ENCODE measurements at regions not wholly inside any gene's neighbourhood (a gene's known extent, or its start where the extent isn't known, plus 50 kb on each side); places are given as distances from the start of the nearest gene placed in this dataset.

DNA sequence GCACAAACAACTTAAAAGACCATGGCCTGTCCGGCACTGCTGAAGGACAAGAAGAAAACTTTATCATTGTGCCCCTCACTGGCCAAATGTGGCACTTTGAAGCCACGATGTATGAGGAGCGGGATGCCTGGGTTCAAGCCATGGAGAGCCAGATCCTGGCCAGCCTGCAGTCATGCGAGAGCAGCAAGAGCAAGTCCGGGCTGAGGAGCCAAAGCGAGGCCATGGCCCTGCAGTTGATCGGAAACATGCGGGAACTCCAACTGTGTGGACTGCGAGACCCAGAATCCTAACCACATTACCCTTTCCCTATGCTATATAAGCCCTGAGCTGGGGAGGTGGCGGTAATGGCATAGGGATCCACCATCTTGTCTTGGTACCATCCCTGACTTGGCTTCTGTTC, 497.9 kb downstream of the ANXA1 start:
- DNase-seq (ENCODE audit: low read depth in 2 of 2): no peak

DNA sequence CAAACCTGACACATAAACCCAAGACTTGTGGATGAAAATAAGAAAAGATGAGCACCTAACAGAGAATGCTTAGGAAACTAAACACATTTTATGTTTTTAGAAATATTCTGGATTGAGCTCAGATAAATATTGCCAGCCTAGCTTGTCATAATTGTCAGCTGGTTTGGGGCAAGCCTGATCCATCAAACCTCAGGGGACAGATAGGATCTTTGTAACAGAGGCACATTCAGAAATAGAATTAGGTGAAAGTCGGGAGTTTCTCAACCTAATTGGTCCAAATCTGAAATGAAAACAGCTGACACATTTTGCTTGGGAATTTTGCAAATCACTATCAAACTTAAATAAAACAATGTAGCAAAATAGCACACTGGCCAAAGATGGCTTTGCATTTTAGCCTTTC, 503.7 kb downstream of the ANXA1 start:
- DNase-seq (ENCODE audit: low read depth in 2 of 2): no peak

DNA sequence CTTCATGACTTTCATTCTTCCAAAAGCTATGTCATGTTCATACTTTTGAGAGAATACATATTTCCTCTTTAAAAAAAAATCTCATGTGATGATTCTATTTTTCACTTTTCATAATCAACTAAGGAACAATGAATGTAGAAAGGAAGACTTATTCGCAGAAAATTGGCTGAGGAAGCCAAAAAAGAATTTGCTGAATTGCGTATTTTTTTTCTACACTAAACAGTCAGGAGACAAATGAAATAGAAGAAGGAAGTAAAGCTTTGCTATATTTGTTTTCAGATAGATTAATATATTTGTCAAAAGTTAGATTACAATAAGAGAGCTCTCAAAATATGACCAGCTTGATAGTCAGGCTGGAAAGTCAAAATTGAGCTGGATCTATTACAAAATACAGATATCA, 504.2 kb downstream of the ANXA1 start:
- DNase-seq (ENCODE audit: low read depth in 2 of 2): no peak

DNA sequence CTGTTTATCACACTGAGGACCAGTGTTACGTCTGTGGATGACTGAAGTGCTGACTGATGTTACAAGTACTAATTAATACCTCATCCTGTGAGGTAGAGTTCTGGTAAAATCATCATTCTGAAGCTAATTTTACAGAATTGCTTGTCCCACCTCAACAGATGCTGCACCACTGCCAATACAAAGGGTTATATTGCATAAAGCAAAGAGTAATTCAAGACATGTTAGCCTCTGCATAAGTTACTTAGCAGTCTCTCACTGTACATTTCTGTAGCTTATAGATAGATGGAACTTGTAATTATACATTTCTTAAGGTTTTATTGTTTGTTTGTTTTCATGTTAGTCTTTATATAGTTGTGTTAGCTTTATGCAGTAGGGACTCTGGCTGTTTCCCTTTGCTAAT, 513.6 kb downstream of the ANXA1 start:
- DNase-seq (ENCODE audit: low read depth in 2 of 2): no peak

DNA sequence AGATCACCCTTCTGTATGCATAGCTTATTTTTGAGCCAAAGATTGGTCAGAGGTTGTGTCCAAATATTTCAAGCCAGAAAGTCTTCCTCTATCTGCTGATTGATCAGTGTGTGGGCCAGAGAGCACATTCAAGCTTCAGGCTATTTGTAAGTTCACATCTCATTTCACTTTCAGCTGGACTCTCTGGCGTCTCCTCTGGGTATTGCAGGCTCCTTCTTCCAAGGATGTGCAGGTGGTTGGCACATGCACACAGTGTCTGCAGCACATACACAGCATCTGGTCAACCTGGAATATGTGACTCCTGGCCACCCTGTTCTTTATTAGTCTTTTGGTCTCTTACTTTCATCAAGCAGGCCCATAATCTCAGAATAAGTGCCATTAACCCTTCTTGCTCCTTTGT, 516.1 kb downstream of the ANXA1 start:
- no peak for DNase-seq (ENCODE audit: low read depth in 2 of 2)

DNA sequence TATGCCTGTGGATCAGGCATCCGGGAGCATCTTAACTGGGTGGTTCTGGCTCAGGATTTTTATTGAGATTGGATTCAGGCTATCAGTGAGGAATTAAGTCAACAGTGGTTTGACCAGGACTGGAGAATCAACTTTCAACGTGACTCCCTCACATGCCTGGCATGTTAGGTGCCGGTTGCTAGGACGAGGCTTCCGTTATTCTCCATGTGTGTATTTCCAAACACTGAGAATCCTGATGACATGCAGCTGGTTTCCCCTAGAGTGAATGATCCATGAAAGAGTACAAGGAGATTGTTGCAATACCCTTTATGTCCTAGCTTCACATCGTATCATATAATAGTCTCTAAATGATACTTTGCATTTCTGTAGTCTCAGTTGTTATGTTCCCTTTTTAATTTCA, 529.2 kb downstream of the ANXA1 start:
- DNase-seq (ENCODE audit: low read depth in 2 of 2): no peak

DNA sequence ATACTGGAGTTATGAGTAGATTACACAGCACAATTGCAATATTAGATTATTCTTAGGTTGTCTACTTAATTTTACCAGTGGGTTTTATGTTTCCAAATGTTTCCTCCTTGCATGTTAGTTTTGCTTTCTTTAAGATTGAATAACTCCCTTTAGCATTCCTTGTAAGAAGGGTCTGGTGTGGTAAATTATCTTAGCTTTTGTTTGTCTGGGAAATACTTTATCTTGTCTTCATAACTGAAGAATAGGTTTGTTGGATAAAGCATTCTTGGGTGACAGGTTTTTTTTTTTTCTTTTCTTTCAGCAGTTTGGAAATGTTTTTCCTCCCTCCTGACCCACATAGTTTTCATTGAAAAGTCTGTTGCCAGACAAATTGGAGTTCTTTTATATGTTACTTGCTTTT, 531.1 kb downstream of the ANXA1 start:
- no peak for DNase-seq (ENCODE audit: low read depth in 2 of 2)

DNA sequence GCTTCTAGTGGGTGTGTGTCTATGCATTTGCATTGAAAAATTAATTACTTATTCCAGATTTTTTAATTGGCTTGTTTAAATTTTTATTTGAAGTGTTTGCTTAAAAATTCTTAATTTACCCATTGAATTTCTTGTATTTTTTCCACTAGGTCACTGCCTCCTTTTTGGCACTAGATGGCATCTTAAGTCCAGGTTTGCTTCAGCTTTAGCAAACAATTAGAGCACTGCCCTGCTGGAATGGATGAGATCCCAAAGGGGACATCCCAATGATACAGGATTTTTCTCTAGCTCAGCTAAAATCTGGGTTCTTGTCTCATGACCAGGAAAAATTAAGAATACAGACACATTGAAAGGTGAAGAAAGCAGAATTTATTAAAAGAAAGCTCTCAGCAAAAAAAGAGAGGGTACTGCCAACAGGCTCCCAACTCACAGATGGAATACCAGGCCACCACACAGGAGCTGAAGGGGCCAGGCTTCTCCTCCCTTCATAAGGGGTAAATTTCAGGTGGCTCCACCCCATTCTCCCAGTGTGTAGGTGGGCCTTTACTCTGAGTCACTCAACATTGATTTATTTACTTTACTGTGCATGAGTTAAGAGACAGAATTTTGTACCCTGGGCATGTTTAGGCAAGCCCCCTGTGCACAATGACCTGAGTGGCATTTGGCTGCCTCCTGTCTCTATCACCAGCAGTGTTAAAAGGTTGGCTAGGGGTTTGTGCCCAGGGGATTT, 532.4 kb downstream of the ANXA1 start:
- DNase-seq (ENCODE audit: low read depth in 2 of 2): no peak

DNA sequence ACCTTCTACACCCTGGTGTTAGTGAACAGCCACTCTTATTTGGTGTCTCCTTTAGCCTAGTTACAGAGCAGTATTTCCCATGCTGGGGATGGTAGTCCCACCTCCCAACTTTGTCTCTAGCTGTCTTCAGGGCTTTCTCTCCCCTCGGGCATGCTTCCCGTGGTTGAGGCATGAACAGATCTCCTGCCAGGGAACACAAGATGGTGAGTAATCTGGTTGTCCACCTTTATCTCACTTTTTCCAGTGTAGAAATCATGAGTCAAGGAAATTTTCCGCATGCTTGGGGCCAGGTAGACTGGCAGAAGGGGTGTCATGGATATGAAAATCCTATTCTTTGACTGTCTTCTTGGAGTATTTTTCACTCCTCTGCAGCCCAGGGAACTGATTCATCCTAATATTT, 532.9 kb downstream of the ANXA1 start:
- DNase-seq (ENCODE audit: low read depth in 2 of 2): no peak

DNA sequence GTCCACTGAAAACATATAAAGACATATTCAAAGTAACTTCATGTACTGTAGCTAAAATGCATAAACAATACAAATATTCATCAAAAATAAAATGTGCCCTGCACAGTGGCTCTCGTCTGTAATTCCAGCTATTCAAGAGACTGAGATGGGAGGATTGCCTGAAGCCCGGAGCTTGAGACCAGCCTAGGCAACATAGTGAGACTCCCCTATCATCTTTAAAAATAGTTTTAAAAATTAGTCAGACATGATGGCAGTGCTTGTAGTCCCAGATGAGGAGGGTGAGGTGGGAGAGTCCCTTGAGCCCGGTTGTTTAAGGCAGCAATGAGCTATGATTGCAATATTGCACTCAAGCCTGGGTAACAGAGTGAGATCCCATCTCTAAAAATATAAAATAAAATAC, 534.1 kb downstream of the ANXA1 start:
- no peak for DNase-seq (ENCODE audit: low read depth in 2 of 2)

DNA sequence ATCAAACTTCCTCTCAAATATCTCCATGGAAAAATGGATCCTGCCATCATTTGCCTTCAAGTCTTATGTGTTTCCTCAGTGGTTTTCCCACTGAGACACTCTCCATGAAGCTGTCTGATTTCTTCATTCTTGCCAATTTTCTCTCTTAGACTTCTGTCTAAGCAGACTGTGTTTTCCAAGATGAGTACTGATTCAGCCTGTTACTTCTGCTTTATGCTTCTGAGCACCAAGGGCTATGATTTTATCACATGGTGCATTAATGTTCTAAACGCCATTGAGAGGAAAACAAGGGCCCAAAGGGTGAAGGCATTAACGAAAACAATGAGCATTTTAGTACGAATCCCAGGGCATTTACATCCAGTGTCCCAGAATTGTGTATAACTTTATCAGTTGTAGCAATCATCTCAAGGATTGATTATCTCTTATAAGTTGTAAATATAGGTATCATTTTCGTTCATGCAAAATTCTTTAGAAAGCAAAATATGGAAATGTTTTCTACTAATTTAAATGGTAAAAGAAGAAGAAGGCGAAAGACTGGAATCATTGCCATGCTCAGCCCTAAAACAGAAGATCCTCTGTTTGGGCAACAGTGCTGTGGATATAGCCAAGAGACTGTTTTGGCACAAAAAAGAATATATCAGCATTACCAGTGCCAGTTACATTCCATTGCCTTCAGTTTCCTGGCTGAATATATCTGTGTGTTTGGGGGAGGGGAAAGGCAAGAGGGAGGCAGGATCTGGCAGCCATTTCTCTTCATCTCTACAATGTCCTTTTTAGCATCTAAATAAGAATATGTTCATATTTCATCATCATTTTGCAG, 537.6 kb downstream of the ANXA1 start:
- DNase-seq (ENCODE audit: low read depth in 2 of 2): no peak

DNA sequence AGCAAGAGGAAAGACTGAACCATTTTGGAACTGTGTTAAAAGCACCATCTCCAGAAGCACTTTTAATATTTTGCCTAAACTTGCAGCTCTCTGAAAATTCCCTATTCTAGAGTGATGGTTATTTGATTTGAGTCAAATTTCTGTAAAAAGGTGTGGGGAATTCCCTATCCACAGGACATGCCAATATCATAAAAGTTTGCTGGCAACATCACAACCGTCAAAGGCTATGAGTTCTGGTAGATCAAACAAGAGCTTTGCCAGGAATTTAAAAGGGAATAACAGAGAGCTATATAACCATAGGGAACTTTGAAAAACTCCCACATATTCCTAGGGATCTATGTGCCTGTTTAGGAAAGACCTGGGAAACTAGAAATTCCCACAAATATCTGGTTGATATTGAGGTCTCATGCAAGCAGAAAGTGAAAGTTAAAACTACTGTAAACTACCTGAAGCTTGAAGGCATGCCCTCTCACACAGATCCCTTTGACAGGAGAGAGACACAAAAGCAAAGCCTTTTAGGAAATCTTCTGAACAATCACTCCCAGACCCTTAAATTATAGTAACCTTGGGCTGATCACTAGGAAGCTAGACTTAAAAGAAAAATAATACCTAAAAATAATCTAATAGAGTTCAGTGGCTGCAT, 549.9 kb downstream of the ANXA1 start:
- DNase-seq (ENCODE audit: low read depth in 2 of 2): no peak

DNA sequence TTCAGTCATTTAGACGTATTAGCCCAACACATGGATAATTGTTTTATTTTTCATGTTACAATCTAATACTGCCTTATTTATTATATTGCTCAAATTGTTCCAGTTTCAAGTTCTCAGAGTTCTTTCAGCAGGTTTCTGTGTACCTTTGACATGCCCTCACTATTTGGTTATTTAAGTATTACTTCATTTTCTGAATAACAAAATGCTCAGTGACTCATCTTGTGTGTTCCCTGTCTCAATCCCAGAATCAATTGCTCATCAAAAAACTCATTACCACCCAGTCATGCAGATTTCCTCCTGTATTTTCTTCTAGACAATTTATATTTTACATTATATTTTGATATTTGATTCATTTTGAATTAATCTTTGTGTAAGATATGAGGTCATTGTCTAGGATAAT, 562.6 kb downstream of the ANXA1 start:
- no peak for DNase-seq (ENCODE audit: low read depth in 2 of 2)

DNA sequence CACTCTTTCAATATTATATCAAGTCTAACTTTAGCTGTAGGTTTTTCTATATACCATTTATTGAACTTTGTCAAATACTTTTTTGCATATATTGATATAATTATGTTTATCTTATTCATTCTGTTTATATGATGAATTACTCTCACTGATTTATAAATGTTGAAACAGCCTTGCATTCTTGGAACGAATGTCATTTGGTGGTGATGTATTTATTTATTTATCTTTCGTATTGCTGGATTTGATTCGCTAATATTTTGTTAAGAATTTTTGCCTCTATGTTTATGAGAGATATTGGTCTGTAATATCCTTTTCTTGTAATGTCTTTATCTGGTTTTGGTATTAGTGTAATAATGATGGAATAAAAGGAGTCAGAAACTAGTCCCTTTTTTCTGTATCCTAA, 563.9 kb downstream of the ANXA1 start:
- no peak for DNase-seq (ENCODE audit: low read depth in 2 of 2)

DNA sequence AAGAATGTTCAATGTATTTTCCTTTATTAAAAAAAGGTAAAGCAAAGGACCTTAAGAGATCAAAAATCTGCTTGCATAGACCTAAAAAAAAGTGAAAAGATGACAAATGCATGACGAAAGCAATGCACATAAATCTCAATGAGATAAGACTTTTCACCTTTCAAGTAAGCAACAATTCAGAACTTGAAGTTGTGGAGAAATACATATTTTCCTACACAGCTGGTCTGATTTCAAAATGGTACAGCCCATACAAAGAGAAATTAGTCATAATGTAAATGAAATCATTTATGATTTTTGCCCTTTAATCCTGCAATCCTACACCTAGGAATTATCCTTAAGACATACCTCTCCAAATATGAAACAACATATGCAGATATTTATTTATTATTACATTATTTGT, 568.0 kb downstream of the ANXA1 start:
- no peak for DNase-seq (ENCODE audit: low read depth in 2 of 2)

DNA sequence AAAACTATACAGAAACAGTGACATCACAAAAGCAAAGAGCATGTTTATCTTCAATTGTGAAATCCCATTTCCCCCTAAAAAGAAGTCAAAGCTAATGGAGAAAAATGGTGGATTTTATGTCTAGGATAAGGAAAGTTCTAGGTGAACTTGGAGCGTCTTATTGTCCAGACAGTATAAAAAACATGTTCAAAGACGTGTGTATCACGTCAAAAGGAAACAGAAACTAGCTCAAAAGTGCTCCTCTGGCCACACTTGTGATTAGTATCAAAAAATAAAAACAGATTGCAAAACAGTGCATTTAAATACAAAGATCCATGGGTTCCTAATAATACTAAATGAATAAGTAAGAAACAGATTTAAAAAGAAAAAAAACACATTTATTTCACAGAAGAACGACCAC, 568.9 kb downstream of the ANXA1 start:
- no peak for DNase-seq (ENCODE audit: low read depth in 2 of 2)

DNA sequence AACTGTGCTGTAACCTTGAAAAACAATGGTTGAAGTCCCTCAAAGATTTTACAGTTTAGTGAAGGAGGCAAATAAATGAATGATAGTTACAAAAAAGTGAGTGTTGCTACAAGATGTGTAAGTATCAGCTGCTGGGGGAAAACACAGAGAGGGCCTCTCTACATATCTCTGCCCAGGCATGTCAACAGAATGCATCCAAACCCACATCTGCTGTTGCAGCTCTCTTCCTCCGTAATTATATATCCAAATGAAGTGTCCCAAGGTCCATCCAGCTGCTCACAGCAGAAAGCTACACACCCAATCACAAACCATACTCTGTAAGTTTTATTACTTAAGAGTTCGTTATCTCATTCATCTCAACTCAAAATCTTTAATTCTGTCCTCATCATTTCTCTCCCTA, 584.6 kb downstream of the ANXA1 start:
- DNase-seq (ENCODE audit: low read depth in 2 of 2): no peak

DNA sequence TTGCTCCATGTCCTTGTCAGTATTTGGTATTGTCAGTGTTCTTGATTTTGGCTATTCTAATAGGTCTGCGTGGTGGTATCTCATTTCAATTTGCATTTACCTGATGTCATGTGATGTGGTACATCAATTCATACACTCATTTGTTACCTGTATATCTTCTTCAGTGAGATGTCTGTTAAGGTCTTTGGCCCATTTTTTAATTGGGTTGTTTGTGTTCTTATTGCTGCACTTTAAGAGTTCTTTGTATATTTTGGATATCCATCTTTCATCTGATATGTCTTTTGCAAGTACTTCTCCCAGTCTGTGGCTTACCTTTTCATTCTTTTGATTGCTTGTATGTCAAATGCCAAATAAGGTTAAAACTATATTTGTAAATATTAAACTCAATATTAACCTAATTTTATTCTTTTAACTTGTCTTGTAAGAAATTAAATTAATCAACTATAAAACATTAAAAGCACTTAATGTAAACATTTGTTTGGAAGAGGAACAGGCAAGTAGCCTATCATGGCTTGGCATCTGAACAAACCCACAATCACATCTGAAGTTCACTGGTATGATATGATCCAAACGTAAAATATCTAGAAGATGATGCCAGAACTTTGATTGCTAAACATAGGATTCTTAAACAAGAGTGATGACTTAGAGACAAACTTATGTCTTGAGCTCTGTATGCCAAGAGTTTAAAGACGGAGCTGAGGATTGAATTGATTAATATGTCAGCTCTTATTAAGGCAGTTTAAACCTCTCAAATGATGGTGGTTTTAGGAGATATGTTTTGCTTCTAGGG, 587.3 kb downstream of the ANXA1 start:
- DNase-seq (ENCODE audit: low read depth in 2 of 2): no peak

DNA sequence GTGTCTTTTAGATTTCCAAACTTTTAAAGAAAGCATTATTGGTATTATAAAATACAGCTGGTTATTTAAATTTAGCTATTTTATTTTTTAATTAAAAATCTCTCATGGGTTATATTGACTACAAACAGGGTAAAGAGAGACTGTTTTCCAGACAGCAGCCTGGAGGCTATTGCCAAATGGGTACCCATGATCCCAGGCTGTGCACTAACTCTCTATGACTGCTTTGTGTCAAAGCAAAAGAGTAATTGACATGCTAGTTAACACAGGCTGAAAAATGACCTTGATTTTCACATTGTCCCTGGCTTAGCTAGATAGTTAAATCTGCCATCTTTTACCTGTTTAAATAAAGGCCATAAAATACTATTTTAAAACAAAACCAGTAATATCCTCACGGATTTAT, 589.7 kb downstream of the ANXA1 start:
- no peak for DNase-seq (ENCODE audit: low read depth in 2 of 2)

DNA sequence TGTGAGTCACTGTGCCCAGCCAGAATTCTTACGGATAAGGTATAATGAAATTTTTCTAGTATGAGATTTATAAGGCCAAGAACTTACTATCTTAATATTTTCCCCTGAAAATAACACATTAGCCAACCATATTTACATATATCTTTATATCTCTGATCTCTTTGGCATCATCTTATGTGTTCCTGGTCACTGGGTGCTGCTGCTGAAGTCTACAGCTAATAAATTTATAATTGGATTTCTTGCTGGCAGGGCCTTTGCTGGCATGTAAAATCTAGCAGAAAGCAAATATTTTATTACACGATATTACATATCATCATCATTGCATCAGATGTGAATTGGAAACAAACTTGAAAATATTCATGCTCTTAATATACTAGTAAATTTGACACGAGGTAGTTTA, 590.7 kb downstream of the ANXA1 start:
- no peak for DNase-seq (ENCODE audit: low read depth in 2 of 2)

DNA sequence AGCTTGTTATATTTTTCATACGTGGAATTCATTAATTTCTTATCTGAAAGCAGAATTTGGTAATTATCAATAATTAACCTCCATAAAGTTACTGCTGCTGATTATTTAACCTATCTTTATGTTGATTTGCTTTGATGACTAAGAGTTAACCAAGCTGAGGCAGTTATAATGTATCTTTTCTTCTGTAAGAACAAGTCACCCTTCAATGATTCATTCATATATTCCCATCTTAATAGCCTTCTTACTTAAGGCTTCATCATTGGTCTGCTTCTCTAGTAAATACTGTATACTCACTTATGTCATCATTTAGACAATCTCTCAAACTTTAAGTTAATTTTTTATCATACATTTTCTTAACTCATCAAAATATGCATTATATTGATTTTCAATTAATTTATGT, 592.2 kb downstream of the ANXA1 start:
- DNase-seq (ENCODE audit: low read depth in 2 of 2): no peak

DNA sequence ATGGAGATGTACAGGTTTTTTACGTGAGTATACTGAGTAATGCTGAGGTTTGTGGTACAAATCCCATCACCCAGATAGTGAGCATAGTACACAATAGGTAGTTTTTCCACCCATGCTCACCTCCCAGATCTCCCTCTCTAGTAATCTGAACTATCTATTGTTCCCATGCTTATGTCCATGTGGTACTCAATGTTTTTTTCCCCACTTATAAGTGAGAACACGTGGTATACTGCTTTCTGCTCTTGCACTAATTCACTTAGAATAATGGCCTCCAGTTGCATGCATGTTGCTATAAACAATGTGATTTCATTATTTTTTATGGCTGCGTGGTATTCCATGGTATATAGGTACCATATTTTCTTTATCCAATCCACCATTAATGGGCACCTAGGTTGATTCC, 593.9 kb downstream of the ANXA1 start:
- no peak for DNase-seq (ENCODE audit: low read depth in 2 of 2)

Data from stimulated activated CD4-positive, alpha-beta T cell treated with anti-CD3 and anti-CD28 coated beads, Interleukin-4, amount 100 ng/mL, for 48 hours (primary cell).